ENCODE measurements at regions not wholly inside any gene's neighbourhood (a gene's known extent, or its start where the extent isn't known, plus 50 kb on each side); places are given as distances from the start of the nearest gene placed in this dataset.

DNA sequence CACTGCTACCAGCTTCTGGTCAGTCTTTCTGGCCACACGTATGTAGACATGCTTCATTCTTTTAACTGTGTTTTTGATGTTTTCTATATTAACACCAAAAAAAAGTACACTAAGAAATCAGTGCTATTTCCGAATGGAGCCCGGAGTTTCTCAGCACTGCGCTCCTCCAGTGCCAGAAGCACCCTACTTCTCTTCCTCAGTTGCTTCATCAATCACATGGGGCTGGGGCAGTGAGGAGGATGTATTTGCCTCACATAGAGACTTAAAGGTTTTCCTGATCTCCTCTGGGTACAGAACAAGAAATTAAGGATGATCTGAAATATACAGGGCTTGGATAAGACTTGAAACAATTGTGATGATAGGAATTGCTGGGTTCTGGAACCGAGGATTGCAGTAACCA lies 148.0 kb downstream of the ERCC6L2 start:
- TF ChIP-seq CTCF (IDR thresholded peaks at IDR 0.05) (no peak), EP300 (IDR thresholded peaks at IDR 0.05) (no peak)

All from tibial nerve (tissue), 4 donors.